Midbrain (tissue), 1 donor: ENCODE measurements at regions not wholly inside any gene's neighbourhood (a gene's known extent, or its start where the extent isn't known, plus 50 kb on each side); places are given as distances from the start of the nearest gene placed in this dataset.
"Not testable (repeated sequence)": the region's sequence is repeated elsewhere in the genome, so short reads cannot be mapped to it uniquely, and the experiment has no call there.

Experiments used
- DNase-seq: peaks from one replicate; lab custom pipeline; 2025; lab: John Stamatoyannopoulos, UW

GRCh38 chr2:138319616-138320015 is 182.0 kb upstream of the SPOPL start:
- DNase-seq, result no peak

DNA sequence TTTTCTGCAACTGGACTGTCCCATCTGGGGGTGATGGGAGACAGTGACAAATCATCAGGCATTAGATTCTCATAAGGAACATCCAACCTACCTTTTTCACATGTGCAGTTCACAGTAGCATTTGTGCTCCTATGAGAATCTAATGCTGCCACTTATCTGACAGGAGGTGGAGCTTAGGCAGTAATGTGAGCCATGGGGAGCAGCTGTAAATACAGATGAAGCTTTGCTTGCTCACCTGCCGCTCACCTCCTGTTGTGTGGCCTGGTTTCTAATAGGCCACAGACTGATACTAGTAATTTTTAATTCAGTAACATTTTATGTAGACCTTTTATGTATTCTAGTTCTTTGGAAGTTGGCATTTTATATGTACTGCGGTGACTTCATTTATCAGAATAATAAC is 180.1 kb upstream of the SPOPL start:
- no peak for DNase-seq

- DNase-seq, result no peak
Measured at GRCh38 chr2:138323382-138324067, 178.0 kb upstream of the SPOPL start.

GRCh38 chr2:138324068-138324771 is 177.3 kb upstream of the SPOPL start:
- DNase-seq, result no peak

DNA sequence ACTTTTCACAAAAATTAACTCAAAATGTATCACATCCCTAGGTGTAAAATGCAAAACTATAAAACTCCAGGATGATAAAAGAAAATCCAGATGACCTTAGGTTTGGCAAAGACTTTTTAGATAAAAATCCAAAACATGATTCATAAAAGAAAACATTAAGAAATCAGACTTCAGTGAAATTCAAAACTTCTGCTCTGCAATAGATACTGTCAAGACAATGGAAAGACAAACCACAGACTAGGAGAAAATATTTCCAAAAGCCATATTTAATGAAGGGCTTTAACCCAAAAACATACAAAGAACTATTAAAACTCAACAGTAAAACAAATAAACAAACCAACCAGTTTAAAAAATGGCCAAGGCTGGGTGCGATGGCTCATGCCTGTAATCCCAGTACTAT is 173.6 kb upstream of the SPOPL start:
- DNase-seq, result no peak

- no peak for DNase-seq
Measured at GRCh38 chr2:138329162-138329561, 172.4 kb upstream of the SPOPL start.

- no peak for DNase-seq
Measured at GRCh38 chr2:138329591-138329990, 172.0 kb upstream of the SPOPL start.

- DNase-seq, result no peak
Measured at GRCh38 chr2:138333121-138333520, 168.4 kb upstream of the SPOPL start.

DNA sequence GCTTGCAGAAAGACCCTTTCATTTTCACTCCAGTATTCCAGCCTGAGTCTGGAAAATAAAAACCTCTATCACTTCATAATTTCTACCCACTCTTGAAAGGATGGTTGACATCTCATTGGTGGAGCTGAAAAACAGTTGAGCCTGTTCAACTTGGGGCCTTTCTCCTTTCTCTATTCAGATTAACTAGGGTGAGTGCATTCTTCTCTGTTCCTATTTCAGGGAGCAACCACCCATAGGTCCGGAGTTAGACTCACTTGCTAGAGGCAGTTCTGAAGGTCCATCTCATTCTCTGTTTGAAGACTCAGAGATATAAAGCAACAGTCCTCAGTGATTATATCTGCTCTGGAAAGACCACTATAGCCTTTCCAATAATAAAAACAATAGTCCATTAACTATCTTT is 167.9 kb upstream of the SPOPL start:
- DNase-seq, result no peak

- DNase-seq, result no peak
Measured at GRCh38 chr2:138334323-138334722, 167.2 kb upstream of the SPOPL start.

DNA sequence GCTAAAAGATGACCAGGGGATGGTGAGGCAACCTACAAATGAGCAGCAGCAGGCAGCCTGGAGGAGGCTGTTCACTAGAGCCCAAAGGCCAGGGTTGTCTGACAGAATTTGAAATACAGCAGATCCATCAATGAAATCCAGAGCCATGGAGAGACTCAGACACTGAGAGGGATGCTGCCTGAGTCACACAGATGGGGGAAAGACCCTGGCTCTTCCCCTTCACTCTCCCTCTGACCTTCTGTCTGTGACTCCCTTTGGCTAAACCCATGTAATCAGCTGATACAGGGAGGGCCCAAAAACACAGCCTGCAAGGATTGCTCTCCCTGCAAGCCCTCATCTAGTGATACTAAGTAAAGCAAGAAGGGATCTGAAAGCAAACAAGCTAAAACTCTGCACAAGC is 166.5 kb upstream of the SPOPL start:
- no peak for DNase-seq

- no peak for DNase-seq
Measured at GRCh38 chr2:138336146-138336545, 165.4 kb upstream of the SPOPL start.

GRCh38 chr2:138355244-138355643 is 146.3 kb upstream of the SPOPL start:
- DNase-seq, result no peak

GRCh38 chr2:138356178-138356577 is 145.4 kb upstream of the SPOPL start:
- DNase-seq, result no peak

GRCh38 chr2:138359532-138359931 is 142.0 kb upstream of the SPOPL start:
- no peak for DNase-seq

GRCh38 chr2:138364554-138365162 is 136.9 kb upstream of the SPOPL start:
- no peak for DNase-seq

DNA sequence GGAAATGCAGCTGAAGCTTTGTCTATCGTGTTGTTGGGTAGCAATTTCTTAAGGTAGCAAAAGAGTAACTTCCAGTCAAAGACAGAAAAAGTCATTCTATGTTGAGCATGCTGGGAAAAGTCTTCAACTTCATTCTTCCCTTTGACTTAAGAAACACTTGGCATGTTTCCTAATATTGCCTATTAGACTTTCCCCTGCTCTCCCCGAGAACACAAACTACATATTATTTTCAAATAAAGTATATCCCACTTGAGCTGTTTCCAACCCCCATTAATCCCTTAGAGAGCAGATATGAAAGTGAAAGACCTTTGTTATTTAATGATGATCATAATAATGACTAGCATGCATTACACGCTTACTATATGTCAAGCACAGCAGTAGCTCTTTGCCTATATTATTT is 136.0 kb upstream of the SPOPL start:
- no peak for DNase-seq

DNA sequence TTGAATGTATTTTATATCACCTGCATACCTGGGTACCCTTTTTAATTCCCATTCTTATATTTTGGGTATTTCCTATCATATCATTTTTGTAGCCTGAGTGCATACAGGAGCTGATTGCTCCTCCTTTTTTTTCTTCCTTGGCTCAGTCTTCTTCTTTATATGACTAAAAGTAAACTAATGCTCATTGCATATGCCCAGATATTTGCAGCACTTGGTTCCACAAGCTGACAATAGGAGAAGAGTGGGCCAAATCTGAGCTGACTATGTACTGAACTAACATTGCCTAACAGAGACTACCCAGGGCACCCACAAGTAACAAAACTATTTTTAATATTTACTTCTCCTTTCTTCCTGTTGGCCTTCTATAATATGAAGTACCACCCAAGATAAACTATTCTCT is 131.7 kb upstream of the SPOPL start:
- DNase-seq, result no peak

DNA sequence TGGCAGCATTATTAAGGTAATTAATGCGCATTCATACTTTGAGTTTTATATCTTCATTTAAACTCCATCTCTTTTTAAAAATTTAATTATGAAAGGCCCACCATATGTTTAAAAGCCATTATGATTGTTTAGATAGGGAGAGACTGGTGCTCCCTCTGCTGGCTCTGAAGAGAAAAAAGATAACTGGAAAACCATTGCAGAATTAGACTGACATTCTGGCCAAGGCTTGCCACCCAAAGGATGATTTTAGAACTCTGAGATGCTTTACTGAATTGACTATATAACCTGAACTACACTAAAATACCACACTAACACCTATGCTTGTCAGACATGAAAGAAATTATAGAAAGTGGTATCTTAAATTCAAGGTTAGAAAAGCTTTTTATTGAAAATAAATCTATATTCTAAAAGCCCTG is 127.6 kb upstream of the SPOPL start:
- DNase-seq, result peak; percentile 25

DNA sequence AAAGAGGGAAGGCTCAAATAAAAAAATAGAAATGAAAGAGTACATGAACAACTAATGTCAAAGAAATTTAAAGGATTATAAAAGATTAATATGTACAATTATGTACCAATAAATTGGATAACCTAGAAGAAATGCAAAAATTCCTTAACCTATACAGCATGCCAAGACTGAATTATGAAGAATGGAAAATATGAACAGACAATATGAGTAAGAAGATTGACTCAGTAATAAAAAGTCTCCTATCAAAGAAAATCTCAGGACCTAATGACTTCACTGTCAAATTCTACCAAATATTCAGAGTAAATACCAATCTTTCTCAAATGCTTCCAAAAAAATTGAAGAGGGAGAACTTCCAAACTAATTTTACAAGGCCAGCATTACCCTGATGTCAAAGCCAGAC is 120.2 kb upstream of the SPOPL start:
- no peak for DNase-seq

- no peak for DNase-seq
Measured at GRCh38 chr2:138382672-138383071, 118.9 kb upstream of the SPOPL start.

GRCh38 chr2:138386191-138386590 is 115.4 kb upstream of the SPOPL start:
- not testable (repeated sequence) for DNase-seq

DNA sequence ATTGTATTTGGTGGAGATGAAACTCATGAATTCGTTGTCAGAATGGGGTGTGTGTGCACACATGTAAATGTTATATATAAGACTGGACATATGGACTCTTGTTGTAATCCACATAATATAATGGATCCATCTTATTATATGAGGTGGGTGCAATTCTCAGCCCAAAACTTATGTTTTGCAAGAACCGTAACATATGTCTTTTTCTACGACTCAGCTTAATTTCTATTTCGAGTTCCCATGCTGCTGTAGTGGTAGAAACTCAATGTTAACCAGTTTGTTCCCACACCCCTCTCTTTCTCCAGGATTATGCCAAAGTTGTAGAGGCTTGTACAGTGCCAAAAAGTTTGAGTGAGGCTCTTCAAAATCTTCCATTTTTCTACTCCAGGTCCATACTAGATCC is 112.5 kb upstream of the SPOPL start:
- DNase-seq, result no peak
